ENCODE measurements at regions not wholly inside any gene's neighbourhood (a gene's known extent, or its start where the extent isn't known, plus 50 kb on each side); places are given as distances from the start of the nearest gene placed in this dataset.

- no peaks in the 10 kb centered on the region for H4K20me1 ChIP-seq (replicated peaks; ENCODE audit: control insufficient read depth, extremely low read depth, insufficient read depth, low read length)
- no peaks in the 10 kb centered on the region for H3K27me3 ChIP-seq (ENCODE audit: control insufficient read depth in 2 of 2, insufficient read depth in 2 of 2, low read length in 2 of 2)
- no peak overlapping the region for H3K4me3 ChIP-seq (replicated peaks in 1 of 3; ENCODE audit: insufficient read depth in 1 of 3, low read depth in 1 of 3, low read length in 3 of 3)
- no peak overlapping the region for H3K27ac ChIP-seq (ENCODE audit: insufficient read depth, low read depth, low read length)
- no peaks in the 10 kb centered on the region for H3K4me1 ChIP-seq (ENCODE audit: control insufficient read depth, extremely low read depth, insufficient read depth, low read length)
- H3K79me2 ChIP-seq (ENCODE audit: control insufficient read depth, insufficient read depth, low read length) = no peaks in the 10 kb centered on the region
- H2AFZ ChIP-seq (ENCODE audit: low read depth, low read length) = no peak overlapping the region
- no peak for FAIRE-seq
- no peak overlapping the region for H3K4me2 ChIP-seq (ENCODE audit: insufficient read depth, low read length)
- no peak overlapping the region for H3K9ac ChIP-seq (replicated peaks; ENCODE audit: extremely low read depth, insufficient read depth, low read length)
- no TSS peak for BruUV-seq (replicated peaks)
- ChIA-PET CTCF (no interaction called here), POLR2A (no interaction called here)
- dilution Hi-C loops (cut with MboI; ENCODE audit: extremely low pct_ligation_motif_present, low sequenced_read_pairs) = no loop called here
- H3K9me1 ChIP-seq (replicated peaks; ENCODE audit: control insufficient read depth, extremely low read depth, insufficient read depth, low read length) = no peaks in the 10 kb centered on the region
- no peak for TF ChIP-seq MYC (IDR thresholded peaks at IDR 0.05; ENCODE audit: low read depth, low read length)
- DNase-seq (ENCODE audit: low read depth, low spot score) = no peak
- intact Hi-C loops (cut with micrococcal nuclease) = no loop called here
- no peaks in the 10 kb centered on the region for H3K9me3 ChIP-seq (replicated peaks; ENCODE audit: control insufficient read depth, insufficient read depth, low read length)
- no peaks in the 10 kb centered on the region for H3K36me3 ChIP-seq (ENCODE audit: control insufficient read depth in 2 of 2, extremely low read depth in 1 of 2, insufficient read depth in 2 of 2, low read length in 2 of 2)
Observed at GRCh38 chr13:82664183-82664582, 1218.1 kb downstream of the SLITRK1 start.

GRCh38 chr13:82661126-82661525 lies 1221.1 kb downstream of the SLITRK1 start:
- Histone ChIP-seq H3K9ac (replicated peaks; ENCODE audit: extremely low read depth, insufficient read depth, low read length) (no peak overlapping the region), H2AFZ (ENCODE audit: low read depth, low read length) (no peak overlapping the region), H3K27ac (ENCODE audit: insufficient read depth, low read depth, low read length) (no peak overlapping the region), H3K4me1 (ENCODE audit: control insufficient read depth, extremely low read depth, insufficient read depth, low read length) (no peaks in the 10 kb centered on the region), H3K9me1 (replicated peaks; ENCODE audit: control insufficient read depth, extremely low read depth, insufficient read depth, low read length) (no peaks in the 10 kb centered on the region), H3K79me2 (ENCODE audit: control insufficient read depth, insufficient read depth, low read length) (no peaks in the 10 kb centered on the region), H3K4me2 (ENCODE audit: insufficient read depth, low read length) (no peak overlapping the region), H4K20me1 (replicated peaks; ENCODE audit: control insufficient read depth, extremely low read depth, insufficient read depth, low read length) (no peaks in the 10 kb centered on the region), H3K9me3 (replicated peaks; ENCODE audit: control insufficient read depth, insufficient read depth, low read length) (no peaks in the 10 kb centered on the region), H3K4me3 (replicated peaks in 1 of 3; ENCODE audit: insufficient read depth in 1 of 3, low read depth in 1 of 3, low read length in 3 of 3) (no peak overlapping the region), H3K36me3 (ENCODE audit: control insufficient read depth in 2 of 2, extremely low read depth in 1 of 2, insufficient read depth in 2 of 2, low read length in 2 of 2) (no peaks in the 10 kb centered on the region), H3K27me3 (ENCODE audit: control insufficient read depth in 2 of 2, insufficient read depth in 2 of 2, low read length in 2 of 2) (no peaks in the 10 kb centered on the region)
- TF ChIP-seq EZH2 (IDR thresholded peaks at IDR 0.05; ENCODE audit: borderline replicate concordance, low read depth, low read length, severe bottlenecking) (no peak), POLR2A (IDR thresholded peaks at IDR 0.05; ENCODE audit: low read depth, low read length) (no peak), JUN (IDR thresholded peaks at IDR 0.05; ENCODE audit: borderline replicate concordance, insufficient read depth, insufficient read length, low read depth) (no peak), GATA2 (IDR thresholded peaks at IDR 0.05; ENCODE audit: insufficient read depth, insufficient read length, low read depth, low read length) (no peak), MAX (IDR thresholded peaks at IDR 0.05; ENCODE audit: insufficient read depth, insufficient read length) (no peak), FOS (IDR thresholded peaks at IDR 0.05; ENCODE audit: borderline replicate concordance, insufficient read depth, low read length) (no peak), MYC (IDR thresholded peaks at IDR 0.05; ENCODE audit: low read depth, low read length) (no peak), POLR2AphosphoS5 (IDR thresholded peaks at IDR 0.05; ENCODE audit: insufficient read depth, low read depth, low read length) (no peak)
- TF ChIP-seq, protein P1, sequence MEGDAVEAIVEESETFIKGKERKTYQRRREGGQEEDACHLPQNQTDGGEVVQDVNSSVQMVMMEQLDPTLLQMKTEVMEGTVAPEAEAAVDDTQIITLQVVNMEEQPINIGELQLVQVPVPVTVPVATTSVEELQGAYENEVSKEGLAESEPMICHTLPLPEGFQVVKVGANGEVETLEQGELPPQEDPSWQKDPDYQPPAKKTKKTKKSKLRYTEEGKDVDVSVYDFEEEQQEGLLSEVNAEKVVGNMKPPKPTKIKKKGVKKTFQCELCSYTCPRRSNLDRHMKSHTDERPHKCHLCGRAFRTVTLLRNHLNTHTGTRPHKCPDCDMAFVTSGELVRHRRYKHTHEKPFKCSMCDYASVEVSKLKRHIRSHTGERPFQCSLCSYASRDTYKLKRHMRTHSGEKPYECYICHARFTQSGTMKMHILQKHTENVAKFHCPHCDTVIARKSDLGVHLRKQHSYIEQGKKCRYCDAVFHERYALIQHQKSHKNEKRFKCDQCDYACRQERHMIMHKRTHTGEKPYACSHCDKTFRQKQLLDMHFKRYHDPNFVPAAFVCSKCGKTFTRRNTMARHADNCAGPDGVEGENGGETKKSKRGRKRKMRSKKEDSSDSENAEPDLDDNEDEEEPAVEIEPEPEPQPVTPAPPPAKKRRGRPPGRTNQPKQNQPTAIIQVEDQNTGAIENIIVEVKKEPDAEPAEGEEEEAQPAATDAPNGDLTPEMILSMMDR (IDR thresholded peaks at IDR 0.05; ENCODE audit: extremely low read depth in 1 of 2, insufficient read depth in 1 of 2, low read depth in 1 of 2, low read length in 2 of 2) = no peak
- FAIRE-seq = no peak
- intact Hi-C loops (cut with micrococcal nuclease) (no loop called here), dilution Hi-C loops (cut with MboI; ENCODE audit: extremely low pct_ligation_motif_present, low sequenced_read_pairs) (no loop called here)
- no peak for DNase-seq (ENCODE audit: low read depth, low spot score)
- ChIA-PET CTCF (interaction anchor here (1.0 kb wide), 1 partner anchor 10 kb away, joined by 3 read pairs; no protein-coding TSS in a partner anchor), POLR2A (no interaction called here)
- no TSS peak for BruUV-seq (replicated peaks)

All from endothelial cell of umbilical vein (primary cell).